ENCODE measurements at regions not wholly inside any gene's neighbourhood (a gene's known extent, or its start where the extent isn't known, plus 50 kb on each side); places are given as distances from the start of the nearest gene placed in this dataset.

GRCh38 chr1:199129247-199129646, 490.4 kb downstream of the PTPRC start:
- Histone ChIP-seq H2AFZ (ENCODE audit: low read length) (no peak overlapping the region), H4K20me1 (ENCODE audit: insufficient read depth, low read length) (no peaks in the 10 kb centered on the region), H3K4me1 (ENCODE audit: insufficient read depth, low read length) (no peaks in the 10 kb centered on the region), H3K27me3 (ENCODE audit: control insufficient read depth in 1 of 2, insufficient read depth in 2 of 2, low read length in 2 of 2) (no peaks in the 10 kb centered on the region), H3K79me2 (ENCODE audit: insufficient read depth, low read length) (no peaks in the 10 kb centered on the region), H3K36me3 (replicated peaks in 1 of 2; ENCODE audit: control insufficient read depth in 1 of 2, insufficient read depth in 2 of 2, low read length in 2 of 2) (no peaks in the 10 kb centered on the region), H3K4me3 (replicated peaks in 1 of 3; ENCODE audit: insufficient read depth in 1 of 3, low read depth in 2 of 3, low read length in 3 of 3) (no peak overlapping the region), H3K9me3 (ENCODE audit: low read length) (no peaks in the 10 kb centered on the region), H3K27ac (ENCODE audit: extremely low read length, insufficient read depth, low read length) (no peak overlapping the region), H3K9ac (ENCODE audit: insufficient read depth, low read depth, low read length) (no peak overlapping the region), H3K4me2 (ENCODE audit: low read depth, low read length) (no peak overlapping the region)
- no TSS peak for BruUV-seq (replicated peaks)
- in situ Hi-C loops (cut with HindIII; ENCODE audit: extremely low pct_ligation_motif_present, low pct_unique_long_range_greater_than_20kb) = no loop called here
- ChIA-PET POLR2A (no interaction called here), CTCF (ENCODE audit: low intra/inter-chr PET ratio, low total read pairs) (no interaction called here)
- WGBS (ENCODE audit: low lambda C conversion rate) = 24% methylated on average over 2 of the region's 2 CpGs
- intact Hi-C loops (cut with micrococcal nuclease; ENCODE audit: unreplicated experiment) = no loop called here
- ATAC-seq = no peak
- no peak for TF ChIP-seq HNRNPH1 (optimal IDR thresholded peaks at IDR 0.05; ENCODE audit: low read depth, low read length)
- no peak for TF ChIP-seq POGZ (CRISPR knock-in tag; IDR thresholded peaks at IDR 0.05)
- no peak for TF ChIP-seq ZFX (CRISPR knock-in tag; IDR thresholded peaks at IDR 0.05; ENCODE audit: low read depth)
- TF ChIP-seq HDAC6 (IDR thresholded peaks at IDR 0.05; ENCODE audit: low read depth, low read length) = no peak
- no peak for TF ChIP-seq IRF2 (CRISPR knock-in tag; IDR thresholded peaks at IDR 0.05)
- no peak for TF ChIP-seq SIN3B (IDR thresholded peaks at IDR 0.05; ENCODE audit: low read length)
- TF ChIP-seq ZNF256 (CRISPR knock-in tag; conservative IDR thresholded peaks at IDR 0.05) = no peak
- no peak for TF ChIP-seq ZNF232 (CRISPR knock-in tag; IDR thresholded peaks at IDR 0.05; ENCODE audit: borderline replicate concordance)
- no peak for TF ChIP-seq NPAS2 (CRISPR knock-in tag; IDR thresholded peaks at IDR 0.05; ENCODE audit: borderline replicate concordance)
- TF ChIP-seq HOXA3 (CRISPR knock-in tag; IDR thresholded peaks at IDR 0.05) = no peak
- no peak for TF ChIP-seq ZNF768 (CRISPR knock-in tag; IDR thresholded peaks at IDR 0.05)
- no peak for TF ChIP-seq MEF2D (CRISPR knock-in tag; IDR thresholded peaks at IDR 0.05)
- no peak for TF ChIP-seq NFYB (CRISPR knock-in tag; IDR thresholded peaks at IDR 0.05)
- TF ChIP-seq SRSF4 (IDR thresholded peaks at IDR 0.05; ENCODE audit: low read depth, low read length, poor library complexity, severe bottlenecking) = no peak
- FAIRE-seq = no peak
- DNase-seq (ENCODE audit: low spot score) = no peak
